Testis (tissue), 2 donors: ENCODE measurements at regions not wholly inside any gene's neighbourhood (a gene's known extent, or its start where the extent isn't known, plus 50 kb on each side); places are given as distances from the start of the nearest gene placed in this dataset.

Source experiments
- POLR2A ChIP-seq: fragments of 450-650 bp; IDR thresholded peaks from one replicate; pipeline ENCODE4 v1.6.1; 2017; ENCODE audit warnings: antibody characterized with exemption, mild to moderate bottlenecking, moderate library complexity
- TF ChIP-seq, protein P1 (sequence below), 3 experiments: fragments of 450-650 bp in 2 of 3; fragments of 200-600 bp in 1 of 3; sonication (generic) in 1 of 3; IDR thresholded peaks; one replicate each; pipeline ENCODE4 v1.5.1; 2016 to 2019; ENCODE audit warnings: antibody characterized with exemption in 3 of 3, mild to moderate bottlenecking in 2 of 3, moderate library complexity in 1 of 3

DNA sequence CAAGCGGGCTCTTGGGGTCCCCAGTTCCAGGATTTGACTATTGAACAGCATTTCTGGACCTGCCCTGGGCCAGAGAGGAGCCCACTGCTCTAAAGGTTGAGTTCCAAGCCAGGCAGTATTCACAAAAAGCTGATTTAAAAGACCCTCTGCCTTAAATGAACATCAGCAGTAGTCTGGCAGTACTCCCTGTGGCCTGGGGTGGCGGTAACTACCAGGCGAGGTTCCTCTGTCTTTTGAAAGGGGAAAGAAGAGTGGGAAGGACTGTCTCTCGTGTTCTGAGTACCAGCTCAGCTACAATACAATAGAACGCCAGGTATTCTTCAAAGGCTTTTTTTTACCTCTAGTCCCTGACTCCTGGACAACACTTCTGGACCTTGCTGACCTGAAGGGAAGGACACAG is 456.4 kb upstream of the TEX13C start:
- TF ChIP-seq, protein P1, sequence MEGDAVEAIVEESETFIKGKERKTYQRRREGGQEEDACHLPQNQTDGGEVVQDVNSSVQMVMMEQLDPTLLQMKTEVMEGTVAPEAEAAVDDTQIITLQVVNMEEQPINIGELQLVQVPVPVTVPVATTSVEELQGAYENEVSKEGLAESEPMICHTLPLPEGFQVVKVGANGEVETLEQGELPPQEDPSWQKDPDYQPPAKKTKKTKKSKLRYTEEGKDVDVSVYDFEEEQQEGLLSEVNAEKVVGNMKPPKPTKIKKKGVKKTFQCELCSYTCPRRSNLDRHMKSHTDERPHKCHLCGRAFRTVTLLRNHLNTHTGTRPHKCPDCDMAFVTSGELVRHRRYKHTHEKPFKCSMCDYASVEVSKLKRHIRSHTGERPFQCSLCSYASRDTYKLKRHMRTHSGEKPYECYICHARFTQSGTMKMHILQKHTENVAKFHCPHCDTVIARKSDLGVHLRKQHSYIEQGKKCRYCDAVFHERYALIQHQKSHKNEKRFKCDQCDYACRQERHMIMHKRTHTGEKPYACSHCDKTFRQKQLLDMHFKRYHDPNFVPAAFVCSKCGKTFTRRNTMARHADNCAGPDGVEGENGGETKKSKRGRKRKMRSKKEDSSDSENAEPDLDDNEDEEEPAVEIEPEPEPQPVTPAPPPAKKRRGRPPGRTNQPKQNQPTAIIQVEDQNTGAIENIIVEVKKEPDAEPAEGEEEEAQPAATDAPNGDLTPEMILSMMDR (IDR thresholded peaks at IDR 0.05): no peak
- no peak for TF ChIP-seq POLR2A
